ENCODE measurements at regions not wholly inside any gene's neighbourhood (a gene's known extent, or its start where the extent isn't known, plus 50 kb on each side); places are given as distances from the start of the nearest gene placed in this dataset.

- TF ChIP-seq EZH2 (IDR thresholded peaks at IDR 0.05) (no peak), POLR2AphosphoS5 (IDR thresholded peaks at IDR 0.05; ENCODE audit: borderline replicate concordance, low read depth, low read length) (no peak), FOXP2 (optimal IDR thresholded peaks at IDR 0.05; ENCODE audit: control extremely low read depth, extremely low read length, insufficient read depth) (no peak)
Measured at GRCh38 chr16:79712276-79712675, 111.7 kb upstream of the MAF start.
